Nucleus accumbens (tissue), 56 donors: ENCODE measurements at regions not wholly inside any gene's neighbourhood (a gene's known extent, or its start where the extent isn't known, plus 50 kb on each side); places are given as distances from the start of the nearest gene placed in this dataset.
"Not testable (repeated sequence)": the region's sequence is repeated elsewhere in the genome, so short reads cannot be mapped to it uniquely, and the experiment has no call there.

ENCODE experiments used
- DNase-seq, 56 donors: peaks; one replicate each; lab custom pipeline; 2025; lab: John Stamatoyannopoulos, UW

- DNase-seq: no peak
Measured at GRCh38 chr2:154507186-154507585, 191.3 kb upstream of the KCNJ3 start.

- no peak for DNase-seq
Measured at GRCh38 chr2:154518872-154519271, 179.6 kb upstream of the KCNJ3 start.

- DNase-seq: not testable (repeated sequence)
Measured at GRCh38 chr2:154520951-154521350, 177.5 kb upstream of the KCNJ3 start.

GRCh38 chr2:154526234-154526633 lies 172.3 kb upstream of the KCNJ3 start:
- DNase-seq: no peak

GRCh38 chr2:154527962-154528361 lies 170.5 kb upstream of the KCNJ3 start:
- no peak for DNase-seq

GRCh38 chr2:154532004-154532403 lies 166.5 kb upstream of the KCNJ3 start:
- no peak for DNase-seq

GRCh38 chr2:154532763-154533162 lies 165.7 kb upstream of the KCNJ3 start:
- DNase-seq: no peak

- DNase-seq: no peak
Measured at GRCh38 chr2:154533300-154533940, 165.1 kb upstream of the KCNJ3 start.

- no peak for DNase-seq
Measured at GRCh38 chr2:154537024-154537423, 161.5 kb upstream of the KCNJ3 start.

- no peak for DNase-seq
Measured at GRCh38 chr2:154537843-154538450, 160.5 kb upstream of the KCNJ3 start.

GRCh38 chr2:154546341-154546740 lies 152.2 kb upstream of the KCNJ3 start:
- no peak for DNase-seq

GRCh38 chr2:154549869-154550268 lies 148.6 kb upstream of the KCNJ3 start:
- DNase-seq: no peak

GRCh38 chr2:154551649-154552048 lies 146.8 kb upstream of the KCNJ3 start:
- DNase-seq: no peak

- no peak for DNase-seq
Measured at GRCh38 chr2:154554046-154554445, 144.4 kb upstream of the KCNJ3 start.

GRCh38 chr2:154555710-154556109 lies 142.8 kb upstream of the KCNJ3 start:
- no peak for DNase-seq

- no peak for DNase-seq
Measured at GRCh38 chr2:154556146-154556545, 142.3 kb upstream of the KCNJ3 start.

- no peak for DNase-seq
Measured at GRCh38 chr2:154556607-154557006, 141.9 kb upstream of the KCNJ3 start.

- no peak for DNase-seq
Measured at GRCh38 chr2:154557906-154558305, 140.6 kb upstream of the KCNJ3 start.

GRCh38 chr2:154565433-154565832 lies 133.1 kb upstream of the KCNJ3 start:
- DNase-seq: no peak

GRCh38 chr2:154568413-154568812 lies 130.1 kb upstream of the KCNJ3 start:
- no peak for DNase-seq

- no peak for DNase-seq
Measured at GRCh38 chr2:154570501-154570900, 128.0 kb upstream of the KCNJ3 start.

- DNase-seq: not testable (repeated sequence)
Measured at GRCh38 chr2:154576699-154577098, 121.8 kb upstream of the KCNJ3 start.

GRCh38 chr2:154577390-154577789 lies 121.1 kb upstream of the KCNJ3 start:
- no peak for DNase-seq
